HG02763 (cell line): ENCODE measurements at regions not wholly inside any gene's neighbourhood (a gene's known extent, or its start where the extent isn't known, plus 50 kb on each side); places are given as distances from the start of the nearest gene placed in this dataset.

Source experiments
- ATAC-seq: cut with Tn5 transposase; IDR thresholded peaks from one replicate; pipeline ENCODE4 v1.9.1; 2021; ENCODE audit warnings: mild to moderate bottlenecking, moderate library complexity; ENCODE audit not compliant: unreplicated experiment

GRCh38 chr13:90068658-90069057 lies 1278.8 kb upstream of the MIR17HG start:
- no peak for ATAC-seq

DNA sequence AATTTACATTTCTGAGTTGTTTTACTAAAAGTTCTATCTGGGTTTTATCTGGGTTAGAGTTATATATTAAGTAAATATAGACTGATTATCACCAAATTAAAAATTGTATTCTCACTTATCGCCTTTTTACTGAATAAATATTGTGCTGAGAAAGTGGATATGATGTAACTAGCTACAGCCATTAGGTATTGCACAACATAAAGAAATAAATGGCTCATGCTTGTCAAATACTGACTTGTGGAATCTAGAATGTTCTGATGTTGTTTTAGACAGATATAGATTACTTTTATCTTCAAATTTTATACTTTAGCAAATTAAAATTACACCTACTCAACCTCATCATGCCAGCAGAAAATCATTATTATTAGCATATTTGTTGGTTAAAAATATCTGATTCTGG lies 1277.1 kb upstream of the MIR17HG start:
- no peak for ATAC-seq

GRCh38 chr13:90070837-90071525 lies 1276.5 kb upstream of the MIR17HG start:
- ATAC-seq = no peak

DNA sequence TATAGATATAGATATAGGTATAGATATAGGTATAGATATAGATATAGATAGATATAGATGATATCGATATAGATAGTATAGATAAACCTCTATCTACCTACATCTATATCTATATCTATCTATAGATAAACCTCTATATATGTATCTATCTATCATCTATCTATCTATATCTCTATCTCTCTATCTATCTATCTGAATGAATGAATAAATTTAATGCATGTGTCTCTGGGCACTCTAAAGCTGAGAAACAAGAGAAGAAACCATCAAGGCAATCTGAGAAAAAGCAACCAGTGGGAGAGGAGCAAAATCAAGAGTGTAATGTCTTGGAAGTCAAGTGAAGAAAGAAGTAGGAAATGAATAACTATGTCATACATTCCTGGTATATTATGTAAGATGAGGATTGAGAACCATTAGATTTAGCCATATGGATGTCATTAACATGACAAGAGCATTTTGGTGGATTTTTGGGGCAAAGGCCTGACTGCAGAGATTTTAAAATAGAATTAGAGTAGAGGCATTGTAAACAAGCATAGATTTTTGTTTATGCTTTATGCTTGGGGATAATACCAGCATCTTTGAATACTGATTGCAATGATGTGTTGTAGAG lies 1262.7 kb upstream of the MIR17HG start:
- no peak for ATAC-seq

- ATAC-seq = no peak
These were observed 1258.4 kb upstream of the MIR17HG start for GRCh38 chr13:90089051-90089450.

GRCh38 chr13:90091611-90092010 lies 1255.9 kb upstream of the MIR17HG start:
- ATAC-seq = no peak

- ATAC-seq = no peak
These were observed 1253.1 kb upstream of the MIR17HG start for GRCh38 chr13:90094357-90094756.

GRCh38 chr13:90098577-90098976 lies 1248.9 kb upstream of the MIR17HG start:
- no peak for ATAC-seq

DNA sequence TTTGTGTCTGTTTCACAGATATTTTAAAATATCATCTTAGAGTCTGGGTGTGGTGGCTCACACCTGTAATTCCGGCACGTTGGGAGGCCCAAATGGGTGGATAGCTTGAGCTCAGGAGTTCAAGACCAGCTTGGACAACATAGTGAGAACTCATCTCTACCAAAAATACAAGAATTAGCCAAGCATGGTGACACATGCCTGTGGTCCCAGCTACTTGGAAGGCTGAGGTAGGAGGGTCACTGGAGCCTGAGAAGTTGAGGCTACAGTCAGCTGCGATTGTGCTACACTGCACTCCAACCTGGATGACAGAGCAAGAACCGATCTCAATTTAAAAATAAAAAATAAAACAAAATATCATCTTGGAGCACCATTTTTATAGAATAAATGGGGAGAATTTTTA lies 1247.6 kb upstream of the MIR17HG start:
- no peak for ATAC-seq

GRCh38 chr13:90103099-90103784 lies 1244.2 kb upstream of the MIR17HG start:
- ATAC-seq = no peak

GRCh38 chr13:90104764-90105163 lies 1242.7 kb upstream of the MIR17HG start:
- ATAC-seq = no peak

DNA sequence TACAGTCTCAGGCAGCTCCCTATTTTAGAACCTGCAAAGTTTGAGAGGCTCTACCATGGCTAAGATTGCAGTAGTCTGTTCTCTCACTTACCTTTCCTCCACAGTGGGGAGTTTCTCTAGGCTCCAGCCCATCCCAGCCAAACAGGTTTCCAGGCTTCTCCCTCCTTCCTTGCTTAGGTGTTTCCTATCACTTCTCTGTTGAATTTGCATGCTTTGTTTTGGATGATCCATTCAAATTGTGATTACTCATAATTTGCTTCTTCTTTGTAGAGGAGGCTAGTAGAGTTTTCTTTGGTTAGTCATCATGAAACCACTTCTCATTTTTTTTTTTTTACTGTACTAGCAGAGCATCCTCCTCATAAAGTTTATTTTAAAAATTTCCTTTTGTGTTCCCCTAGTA lies 1242.2 kb upstream of the MIR17HG start:
- no peak for ATAC-seq

- no peak for ATAC-seq
These were observed 1241.5 kb upstream of the MIR17HG start for GRCh38 chr13:90105849-90106496.

DNA sequence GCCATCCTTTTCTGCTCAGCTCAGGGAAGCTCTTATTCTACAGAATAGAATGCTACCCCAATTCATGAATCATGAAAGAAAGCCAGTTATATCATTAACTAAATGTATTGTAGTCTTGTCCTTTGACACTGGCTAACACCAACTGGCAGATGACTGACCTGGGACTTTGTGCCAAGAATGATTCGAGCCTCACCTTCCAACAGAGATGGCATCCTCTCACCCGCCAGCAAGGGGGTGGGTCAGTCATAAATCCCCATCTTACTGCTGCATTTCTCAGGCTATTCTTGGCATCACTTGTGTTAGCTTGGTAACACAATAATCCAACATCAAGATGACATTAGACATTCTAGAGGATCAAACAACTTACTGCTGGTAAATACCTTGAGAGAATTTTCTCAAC lies 1239.8 kb upstream of the MIR17HG start:
- no peak for ATAC-seq

DNA sequence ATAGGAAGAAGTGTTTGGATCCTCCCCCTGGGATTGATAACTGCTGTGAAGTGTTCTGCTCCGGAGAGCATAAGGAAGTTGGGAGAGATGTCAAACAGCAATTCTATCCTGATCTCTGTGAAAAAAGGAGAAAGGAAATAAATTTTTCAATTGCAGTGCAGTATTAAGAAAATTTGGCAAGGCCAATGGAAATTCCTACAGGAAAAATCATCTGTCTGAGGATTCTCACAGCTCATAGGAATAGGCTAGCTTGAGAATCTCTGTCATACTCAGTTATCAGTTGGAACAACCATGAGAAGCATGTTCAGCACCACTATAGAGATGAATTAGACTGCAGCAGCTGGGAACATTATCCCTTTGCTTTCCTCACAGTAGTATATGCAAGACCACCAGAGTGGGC lies 1238.9 kb upstream of the MIR17HG start:
- no peak for ATAC-seq

DNA sequence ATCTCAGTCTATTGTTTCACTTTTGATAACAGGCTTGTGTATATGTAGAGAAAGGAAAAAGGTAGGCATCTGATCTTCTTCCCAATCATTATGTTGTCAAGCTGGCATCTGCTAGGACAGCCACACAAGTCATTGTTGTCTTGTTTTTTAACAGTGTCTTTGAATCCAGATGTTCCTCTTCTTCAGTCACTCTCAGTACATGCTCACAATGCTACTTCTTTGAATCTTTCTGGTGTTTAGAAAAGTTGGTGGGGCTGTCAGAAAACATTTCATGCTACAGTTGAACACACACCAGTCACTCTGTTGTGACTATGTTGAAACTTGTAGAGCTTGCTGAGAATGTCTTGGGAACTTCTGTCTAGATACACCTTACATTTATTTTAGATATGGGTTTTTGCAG lies 1231.4 kb upstream of the MIR17HG start:
- no peak for ATAC-seq

DNA sequence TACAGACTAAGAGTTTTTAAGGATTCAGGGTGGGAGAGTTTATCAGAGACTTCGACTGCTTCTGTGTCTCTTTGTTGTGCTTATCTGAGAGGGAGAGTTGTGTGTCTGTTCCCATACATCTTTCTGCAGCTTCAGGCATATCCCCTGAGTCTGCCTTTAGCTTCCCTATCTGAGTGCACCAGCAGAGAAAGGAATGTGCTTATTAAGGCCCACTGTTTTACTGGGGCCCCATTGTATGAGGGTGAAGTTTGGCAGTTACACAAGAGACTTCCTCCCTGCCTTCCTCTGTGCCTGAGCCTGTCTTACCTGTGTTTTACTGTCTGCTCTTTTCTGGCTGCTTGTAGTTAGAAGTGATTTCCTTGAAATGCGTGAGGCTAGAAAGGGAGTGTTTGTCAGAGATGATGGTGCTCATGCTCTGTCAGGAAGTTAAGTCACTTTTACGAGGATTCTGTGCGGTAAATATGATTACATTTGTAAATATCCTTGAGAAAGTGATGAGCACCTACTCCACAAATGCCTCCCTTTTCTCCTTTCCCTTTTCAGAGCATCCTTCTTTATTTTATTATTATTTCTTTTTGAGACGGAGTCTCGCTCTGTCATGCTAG lies 1228.9 kb upstream of the MIR17HG start:
- no peak for ATAC-seq

- no peak for ATAC-seq
These were observed 1227.5 kb upstream of the MIR17HG start for GRCh38 chr13:90120026-90120425.

- no peak for ATAC-seq
These were observed 1225.7 kb upstream of the MIR17HG start for GRCh38 chr13:90121784-90122183.

- no peak for ATAC-seq
These were observed 1225.0 kb upstream of the MIR17HG start for GRCh38 chr13:90122531-90122930.

GRCh38 chr13:90135558-90135957 lies 1211.9 kb upstream of the MIR17HG start:
- no peak for ATAC-seq
